A673 (cell line): ENCODE measurements at regions not wholly inside any gene's neighbourhood (a gene's known extent, or its start where the extent isn't known, plus 50 kb on each side); places are given as distances from the start of the nearest gene placed in this dataset.

Experiments
- EZH2 ChIP-seq: fragments of 200-600 bp; sonication (generic); IDR thresholded peaks from 2 replicates; pipeline ENCODE4 v1.6.1; 2017; ENCODE audit warnings: borderline replicate concordance, low read depth, mild to moderate bottlenecking, mixed read lengths, antibody characterized with exemption, low read length; ENCODE audit not compliant: poor library complexity, severe bottlenecking
- TF ChIP-seq, protein P1 (sequence below): fragments of 300-800, 200-600 bp; sonication (generic); conservative IDR thresholded peaks from 2 replicates; pipeline ENCODE4 v1.5.1; 2017; ENCODE audit warnings: low read depth, mild to moderate bottlenecking, antibody characterized with exemption, low read length, moderate library complexity, mixed read lengths

DNA sequence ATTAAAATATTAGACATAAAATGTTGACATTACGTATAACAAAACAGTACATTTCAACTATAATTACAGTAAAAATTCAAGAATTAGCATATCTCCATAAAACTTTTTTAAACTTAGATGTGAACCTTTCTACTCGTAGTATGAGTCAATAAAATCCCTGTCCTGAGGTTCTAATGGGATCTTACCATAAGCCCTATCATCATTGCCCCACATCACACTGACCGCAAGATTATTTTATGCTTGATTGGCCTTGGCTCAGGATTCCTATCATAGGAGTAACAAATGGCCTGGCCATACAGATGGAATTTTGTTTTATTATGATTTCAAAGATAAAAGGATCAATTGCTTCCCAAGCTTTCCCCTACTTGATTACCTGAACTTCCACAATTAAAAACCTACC lies 238.3 kb downstream of the MEF2C start:
- TF ChIP-seq, protein P1, sequence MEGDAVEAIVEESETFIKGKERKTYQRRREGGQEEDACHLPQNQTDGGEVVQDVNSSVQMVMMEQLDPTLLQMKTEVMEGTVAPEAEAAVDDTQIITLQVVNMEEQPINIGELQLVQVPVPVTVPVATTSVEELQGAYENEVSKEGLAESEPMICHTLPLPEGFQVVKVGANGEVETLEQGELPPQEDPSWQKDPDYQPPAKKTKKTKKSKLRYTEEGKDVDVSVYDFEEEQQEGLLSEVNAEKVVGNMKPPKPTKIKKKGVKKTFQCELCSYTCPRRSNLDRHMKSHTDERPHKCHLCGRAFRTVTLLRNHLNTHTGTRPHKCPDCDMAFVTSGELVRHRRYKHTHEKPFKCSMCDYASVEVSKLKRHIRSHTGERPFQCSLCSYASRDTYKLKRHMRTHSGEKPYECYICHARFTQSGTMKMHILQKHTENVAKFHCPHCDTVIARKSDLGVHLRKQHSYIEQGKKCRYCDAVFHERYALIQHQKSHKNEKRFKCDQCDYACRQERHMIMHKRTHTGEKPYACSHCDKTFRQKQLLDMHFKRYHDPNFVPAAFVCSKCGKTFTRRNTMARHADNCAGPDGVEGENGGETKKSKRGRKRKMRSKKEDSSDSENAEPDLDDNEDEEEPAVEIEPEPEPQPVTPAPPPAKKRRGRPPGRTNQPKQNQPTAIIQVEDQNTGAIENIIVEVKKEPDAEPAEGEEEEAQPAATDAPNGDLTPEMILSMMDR = no peak
- no peak for TF ChIP-seq EZH2
